CD4-positive, alpha-beta T cell treated with Interleukin-4 for 4 hours (primary cell): ENCODE measurements at regions not wholly inside any gene's neighbourhood (a gene's known extent, or its start where the extent isn't known, plus 50 kb on each side); places are given as distances from the start of the nearest gene placed in this dataset.
A peak's percentile ranks its signal among the peaks of the same experiment; 100 is the strongest.

Experiments
- DNase-seq: peaks from one replicate; pipeline ENCODE4 v3.0.0-alpha.2; 2020

- DNase-seq, result no peak
Observed at GRCh38 chr12:107411792-107412535, 273.6 kb upstream of the PWP1 start.

GRCh38 chr12:107415071-107415470 is 270.5 kb upstream of the PWP1 start:
- DNase-seq, result no peak

- no peak for DNase-seq
Observed at GRCh38 chr12:107415834-107416233, 269.8 kb upstream of the PWP1 start.

DNA sequence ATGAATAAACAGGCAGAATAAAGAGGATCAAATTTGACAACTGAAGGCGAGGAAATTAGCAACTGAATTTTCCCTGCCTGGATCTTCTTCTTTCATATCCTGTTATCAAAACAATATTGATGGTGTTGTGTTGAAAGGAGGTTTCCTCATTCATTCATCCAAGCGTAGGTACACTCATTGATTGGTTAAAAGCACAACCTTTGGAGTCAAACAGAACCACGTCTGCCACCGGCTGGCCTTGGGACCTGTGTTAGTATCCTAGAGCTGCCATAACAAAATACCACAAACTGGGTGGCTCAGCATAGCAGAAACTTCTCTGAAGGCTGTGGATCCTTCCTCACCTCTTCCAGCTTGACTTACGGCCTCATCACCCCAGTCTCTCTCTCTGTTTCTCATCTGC is 268.6 kb upstream of the PWP1 start:
- DNase-seq, result no peak

- no peak for DNase-seq
Observed at GRCh38 chr12:107418981-107419380, 266.6 kb upstream of the PWP1 start.

GRCh38 chr12:107423531-107423930 is 262.1 kb upstream of the PWP1 start:
- no peak for DNase-seq

- DNase-seq, result no peak
Observed at GRCh38 chr12:107429006-107429705, 256.4 kb upstream of the PWP1 start.

GRCh38 chr12:107431942-107432341 is 253.7 kb upstream of the PWP1 start:
- no peak for DNase-seq

GRCh38 chr12:107435072-107435471 is 250.5 kb upstream of the PWP1 start:
- no peak for DNase-seq

- DNase-seq, result no peak
Observed at GRCh38 chr12:107435520-107435919, 250.1 kb upstream of the PWP1 start.

GRCh38 chr12:107436376-107436775 is 249.2 kb upstream of the PWP1 start:
- DNase-seq, result no peak

DNA sequence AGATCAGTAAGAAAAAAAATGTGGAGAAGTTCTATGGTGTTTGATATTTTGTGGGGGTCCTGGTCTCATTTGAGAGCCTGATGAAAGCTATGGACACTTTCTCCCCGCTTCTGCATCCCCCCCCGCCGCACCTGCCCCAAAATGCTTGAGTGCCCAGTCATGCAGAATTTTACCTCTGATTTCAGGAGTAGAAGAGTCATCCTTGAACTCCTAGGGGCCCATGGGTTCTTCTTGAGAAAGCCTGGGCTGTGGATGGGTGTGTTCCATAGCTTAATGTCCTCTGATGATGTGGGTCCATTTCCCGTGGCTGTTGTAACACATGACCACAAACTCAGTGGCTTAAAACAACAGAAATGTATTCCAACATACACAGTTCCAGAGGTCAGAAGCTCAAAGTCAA is 248.8 kb upstream of the PWP1 start:
- no peak for DNase-seq

GRCh38 chr12:107437954-107438353 is 247.6 kb upstream of the PWP1 start:
- DNase-seq, result no peak

GRCh38 chr12:107439026-107439738 is 246.4 kb upstream of the PWP1 start:
- DNase-seq, result no peak

GRCh38 chr12:107440606-107441005 is 245.0 kb upstream of the PWP1 start:
- DNase-seq, result no peak

GRCh38 chr12:107441665-107442300 is 243.8 kb upstream of the PWP1 start:
- DNase-seq, result peak; percentile 8

DNA sequence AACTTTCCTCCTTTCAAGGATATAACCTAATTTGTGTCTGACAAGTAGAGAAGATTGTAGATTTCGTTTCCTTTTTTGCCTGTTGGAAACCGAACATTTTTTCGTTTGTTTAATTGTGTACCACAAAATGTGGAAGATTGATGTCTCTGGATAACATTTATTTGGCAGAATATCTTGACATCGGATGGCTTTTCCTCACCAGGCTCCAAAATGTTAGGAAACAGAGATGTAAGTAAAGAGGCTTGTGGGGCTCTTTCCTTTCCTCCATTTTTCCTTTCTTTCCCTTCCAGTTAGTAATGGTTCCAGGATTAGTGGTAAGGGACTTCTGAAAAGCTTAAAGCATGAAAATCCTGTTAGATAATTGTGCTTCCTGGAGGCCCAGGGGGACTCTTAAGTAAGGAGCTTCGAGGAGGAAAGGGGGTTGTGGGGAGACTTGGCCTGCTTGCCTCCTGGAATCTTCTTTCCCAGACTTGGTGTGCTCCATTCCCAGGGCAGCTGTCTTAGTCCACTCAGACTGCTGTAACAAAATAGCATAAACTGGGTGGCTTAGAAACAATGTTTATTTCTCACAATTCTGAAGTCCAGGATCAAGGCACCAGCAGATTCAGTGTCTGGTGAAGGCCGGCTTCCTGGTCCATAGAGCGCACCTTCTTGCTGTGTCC is 243.1 kb upstream of the PWP1 start:
- no peak for DNase-seq

- DNase-seq, result no peak
Observed at GRCh38 chr12:107443320-107444090, 242.1 kb upstream of the PWP1 start.

DNA sequence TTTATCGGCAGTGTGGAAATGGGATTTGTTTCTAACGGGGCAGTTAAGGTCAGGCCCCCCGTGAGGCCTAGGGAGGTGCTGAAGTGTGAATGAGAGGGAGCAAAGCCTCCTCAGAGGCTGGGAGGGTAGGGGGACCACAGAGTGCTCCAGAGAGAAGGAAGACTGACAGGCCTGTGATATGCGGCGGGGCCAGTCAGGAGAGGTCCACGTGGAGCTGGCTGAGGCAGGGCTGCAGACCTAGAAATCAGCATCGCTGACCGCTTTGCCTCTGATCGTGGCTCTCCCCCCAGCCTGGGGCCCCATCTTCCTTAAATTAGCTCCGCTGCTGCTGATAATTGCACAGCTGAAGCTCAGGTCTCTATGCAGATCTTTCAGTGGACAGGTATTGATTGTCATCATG is 240.8 kb upstream of the PWP1 start:
- no peak for DNase-seq

DNA sequence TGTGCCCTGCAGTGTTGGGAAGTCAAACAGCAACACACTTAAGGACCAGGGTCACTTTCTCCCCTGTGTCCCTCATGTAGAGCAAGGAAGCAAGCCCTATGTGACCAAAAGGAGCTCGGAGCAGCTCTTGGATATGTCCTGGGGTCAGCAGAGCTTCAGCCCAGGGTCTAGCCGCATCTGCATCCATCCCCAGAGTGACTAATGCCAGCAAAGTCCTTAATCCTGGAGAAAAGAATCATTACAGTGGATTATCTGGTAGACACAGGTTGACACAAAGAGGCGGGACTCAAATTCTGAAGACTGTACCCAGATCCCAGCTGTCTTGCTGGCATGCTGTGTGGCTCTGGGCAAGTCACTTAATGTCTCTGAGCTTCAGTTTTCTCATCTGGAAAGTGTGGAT is 239.1 kb upstream of the PWP1 start:
- DNase-seq, result no peak

GRCh38 chr12:107447336-107447735 is 238.3 kb upstream of the PWP1 start:
- DNase-seq, result no peak

- DNase-seq, result no peak
Observed at GRCh38 chr12:107448198-107448597, 237.4 kb upstream of the PWP1 start.
